ENCODE measurements at regions not wholly inside any gene's neighbourhood (a gene's known extent, or its start where the extent isn't known, plus 50 kb on each side); places are given as distances from the start of the nearest gene placed in this dataset.
"Not testable (repeated sequence)": the region's sequence is repeated elsewhere in the genome, so short reads cannot be mapped to it uniquely, and the experiment has no call there.

- DNase-seq, result no peak
These were observed 228.0 kb upstream of the SLCO3A1 start for GRCh38 chr15:91625506-91625905.

DNA sequence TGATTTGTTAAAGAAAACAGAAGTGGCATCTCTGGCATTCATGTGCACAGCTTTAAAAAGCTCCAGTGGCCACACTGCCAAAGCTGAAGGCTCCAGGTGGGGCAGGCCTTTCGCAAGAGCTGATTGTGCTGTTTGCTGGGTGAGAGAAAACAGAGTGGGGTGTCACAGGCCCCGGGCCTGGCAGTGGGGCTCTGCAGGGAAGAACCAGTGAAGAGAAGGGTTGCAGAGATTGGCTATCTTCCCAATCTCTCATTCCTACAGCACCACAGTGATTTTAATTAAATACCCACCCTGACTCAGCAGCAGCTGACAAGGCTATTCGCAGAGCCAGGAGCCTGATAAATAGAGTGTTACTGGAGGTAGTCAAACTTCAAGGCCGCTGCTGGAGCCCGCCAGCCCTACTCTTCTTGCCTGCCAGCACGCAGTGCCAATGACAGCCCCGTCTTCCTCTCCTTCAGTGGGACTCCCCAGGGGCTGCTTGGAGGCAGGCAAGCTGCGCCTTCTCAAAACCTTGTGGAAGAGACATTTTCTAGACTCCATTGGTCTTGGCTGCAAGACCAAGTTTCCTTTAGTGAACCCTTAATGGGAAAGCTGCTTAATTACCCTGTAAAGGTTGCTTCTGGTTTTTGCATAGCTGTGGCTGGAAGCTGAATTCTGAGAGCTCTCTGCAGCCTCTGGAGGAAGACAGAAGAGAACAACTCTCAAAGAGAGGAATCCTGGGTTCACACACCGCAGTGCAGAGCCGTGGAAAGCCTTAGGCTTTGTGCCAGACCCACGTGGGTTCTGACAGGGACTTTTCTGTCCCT is 225.8 kb upstream of the SLCO3A1 start:
- no peak for DNase-seq

DNA sequence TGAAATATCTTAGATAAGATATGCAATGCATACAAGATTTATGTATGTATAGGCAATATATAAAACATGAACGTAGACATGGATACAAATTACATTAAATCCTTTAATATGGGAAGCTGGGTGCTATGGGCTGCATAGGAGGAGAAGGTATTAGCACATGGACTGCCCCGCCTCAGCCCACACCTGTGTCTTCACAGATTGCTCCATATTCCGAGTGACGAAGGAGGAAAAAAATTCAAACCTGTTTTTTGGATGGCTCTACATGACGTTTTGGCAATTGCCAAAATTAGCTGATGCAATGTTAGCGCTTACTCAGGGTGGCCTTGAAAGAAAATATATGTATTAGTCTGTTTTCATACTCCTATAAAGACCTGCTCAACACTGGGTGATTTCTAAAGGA is 223.4 kb upstream of the SLCO3A1 start:
- no peak for DNase-seq

GRCh38 chr15:91632176-91632575 is 221.3 kb upstream of the SLCO3A1 start:
- DNase-seq, result no peak

DNA sequence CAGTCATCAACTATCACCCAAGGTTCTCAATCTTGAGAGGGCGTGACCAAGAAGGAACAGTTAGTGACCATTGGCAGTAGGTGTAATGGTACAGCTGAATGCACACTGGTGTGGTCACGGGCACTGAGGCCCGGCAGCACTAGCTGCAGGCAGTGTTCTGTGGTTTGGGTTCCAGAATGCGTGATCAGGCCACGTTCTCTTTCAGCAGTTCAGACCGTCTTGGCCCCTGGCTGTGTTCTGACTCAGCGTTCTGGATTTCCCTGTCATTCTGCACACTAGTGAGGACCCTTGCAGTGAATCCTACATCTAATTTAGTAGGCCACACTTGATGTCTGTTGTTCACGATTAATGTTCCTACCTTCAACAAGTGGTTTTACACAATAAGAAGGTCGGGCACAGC is 220.5 kb upstream of the SLCO3A1 start:
- no peak for DNase-seq

- DNase-seq, result no peak
These were observed 219.3 kb upstream of the SLCO3A1 start for GRCh38 chr15:91634179-91634578.

DNA sequence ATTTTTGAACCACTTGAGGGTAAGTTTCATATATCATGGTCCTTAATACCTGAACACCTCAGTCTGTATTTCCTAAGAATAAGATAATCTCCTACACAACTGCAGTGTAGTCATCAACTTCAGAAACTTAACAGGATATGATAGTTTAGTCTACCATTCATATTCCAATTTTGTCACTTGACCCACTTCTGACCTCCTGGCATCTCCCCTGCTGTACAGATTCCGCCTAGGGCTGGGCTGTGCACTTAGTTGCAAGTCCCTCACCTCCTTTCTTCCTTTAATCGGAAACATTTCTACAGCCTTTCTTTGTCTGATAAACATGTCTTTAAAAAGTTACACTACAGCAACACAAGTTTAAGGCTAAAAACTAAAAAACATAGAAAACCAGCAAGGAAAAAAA is 218.4 kb upstream of the SLCO3A1 start:
- no peak for DNase-seq

- no peak for DNase-seq
These were observed 217.9 kb upstream of the SLCO3A1 start for GRCh38 chr15:91635641-91636040.

DNA sequence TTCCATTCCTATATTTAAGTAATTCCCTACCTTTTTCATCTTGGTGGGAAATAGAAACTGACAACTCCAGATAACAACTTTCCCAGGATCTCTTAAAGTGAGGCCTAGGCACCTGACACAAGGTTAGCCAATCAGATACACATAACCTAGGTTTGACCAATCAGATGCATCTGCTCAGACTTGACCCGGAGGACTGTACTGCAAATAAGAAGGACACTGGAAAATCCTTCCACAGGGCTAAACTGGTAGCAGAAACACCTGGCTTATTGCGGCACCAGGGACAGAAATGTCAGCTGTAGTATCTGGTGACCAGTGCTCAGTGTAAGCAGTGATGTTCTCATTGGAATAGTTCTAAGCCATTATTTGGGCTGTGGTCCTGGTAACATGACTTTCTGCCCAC is 204.5 kb upstream of the SLCO3A1 start:
- DNase-seq, result no peak

DNA sequence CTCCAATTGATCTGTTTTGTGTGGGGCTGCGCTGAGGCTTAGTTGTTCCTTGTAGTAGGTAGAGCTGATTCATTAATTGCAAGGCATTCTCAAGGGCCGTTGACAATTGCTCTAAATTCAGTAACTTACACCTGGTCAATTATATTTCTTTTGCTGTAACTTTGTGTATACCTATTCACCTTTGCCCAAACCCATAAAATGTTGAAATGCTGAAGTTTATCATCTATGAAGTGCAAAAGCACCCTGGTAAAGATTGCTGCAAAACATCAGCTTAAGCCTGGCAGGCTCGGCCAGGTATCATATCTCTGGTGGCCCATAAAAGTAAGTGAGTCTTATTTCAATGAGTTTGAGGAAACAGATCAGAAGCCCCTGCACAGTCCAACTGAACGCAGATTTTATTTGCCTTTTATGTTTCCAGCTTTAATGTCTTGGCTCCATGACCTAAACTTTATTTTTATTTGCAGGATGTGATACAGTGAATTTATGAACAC is 203.6 kb upstream of the SLCO3A1 start:
- no peak for DNase-seq

DNA sequence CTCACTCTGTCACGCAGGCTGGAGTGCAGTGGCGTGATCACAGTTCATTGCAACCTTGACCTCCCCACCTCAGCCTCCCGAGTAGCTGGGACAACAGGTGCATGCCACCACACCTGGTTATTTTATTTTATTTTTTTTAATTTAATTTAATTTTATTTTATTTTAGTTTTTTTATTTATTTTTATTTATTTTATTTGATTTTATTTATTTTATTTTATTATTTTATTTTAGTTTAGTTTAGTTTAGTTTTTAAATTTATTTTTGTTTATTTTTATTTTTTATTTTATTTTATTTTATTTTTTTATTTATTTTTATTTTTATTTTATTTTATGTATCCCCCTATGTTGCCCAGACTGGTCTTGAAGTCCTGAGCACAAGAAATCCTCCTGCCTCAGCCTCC is 202.3 kb upstream of the SLCO3A1 start:
- DNase-seq, result no peak

DNA sequence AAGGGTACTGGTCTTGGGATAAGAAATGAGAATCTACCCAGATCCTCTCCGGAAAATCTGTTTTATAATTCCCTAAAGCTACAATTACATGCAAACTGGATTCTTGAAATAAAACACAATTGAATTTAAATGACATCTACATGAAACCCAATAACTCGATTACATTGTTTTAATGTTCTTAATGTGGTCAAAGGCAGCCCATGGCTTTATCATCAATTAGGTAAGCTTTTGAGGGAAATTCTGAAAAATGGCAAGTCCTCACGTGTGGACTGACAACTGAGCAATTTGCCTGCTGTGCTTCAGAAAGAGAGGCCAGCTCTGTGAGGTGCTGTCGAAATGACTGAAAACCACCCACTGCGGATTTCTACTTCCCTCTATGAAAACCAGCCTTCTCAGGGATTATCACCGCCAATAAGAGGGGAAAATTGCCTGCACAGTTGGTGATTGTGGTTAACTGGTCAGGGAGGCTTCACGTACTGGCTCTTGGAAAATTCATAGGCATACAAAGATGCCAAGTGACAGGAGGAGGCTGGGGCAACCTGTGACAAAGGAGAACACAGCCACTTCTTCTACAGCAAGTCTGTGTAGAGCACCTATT is 200.8 kb upstream of the SLCO3A1 start:
- DNase-seq, result no peak

DNA sequence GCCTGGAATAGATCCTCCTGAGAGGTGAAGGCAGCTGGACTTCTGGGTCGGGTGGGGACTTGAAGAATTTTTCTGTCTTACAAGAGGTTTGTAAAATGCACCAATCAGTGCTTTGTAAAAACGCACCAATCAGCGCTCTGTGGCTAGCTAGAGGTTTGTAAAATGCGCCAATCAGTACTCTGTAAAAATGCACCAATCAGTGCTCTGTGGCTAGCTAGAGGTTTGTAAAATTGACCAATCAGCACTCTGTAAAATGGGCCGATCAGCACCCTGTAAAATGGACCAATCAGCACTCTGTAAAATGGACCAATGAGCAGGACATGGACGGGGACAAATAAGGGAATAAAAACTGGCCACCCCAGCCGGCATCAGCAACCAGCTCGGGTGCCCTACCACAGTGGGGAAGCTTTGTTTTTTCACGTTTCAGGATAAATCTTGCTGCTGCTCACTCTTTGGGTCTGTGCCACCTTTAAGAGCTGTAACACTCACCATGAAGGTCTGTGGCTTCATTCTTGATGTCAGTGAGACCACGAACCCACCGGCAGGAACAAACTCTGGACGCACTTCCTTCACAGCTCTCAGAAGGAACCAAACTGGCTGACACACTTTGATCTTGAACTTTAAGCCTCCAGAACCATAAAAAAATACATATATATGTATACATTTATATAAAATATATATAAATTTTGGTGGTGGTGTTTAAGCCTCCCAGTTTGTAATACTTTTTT is 197.8 kb upstream of the SLCO3A1 start:
- not testable (repeated sequence) for DNase-seq

- DNase-seq, result no peak
These were observed 193.3 kb upstream of the SLCO3A1 start for GRCh38 chr15:91660174-91660649.

- DNase-seq, result no peak
These were observed 189.2 kb upstream of the SLCO3A1 start for GRCh38 chr15:91664224-91664836.

DNA sequence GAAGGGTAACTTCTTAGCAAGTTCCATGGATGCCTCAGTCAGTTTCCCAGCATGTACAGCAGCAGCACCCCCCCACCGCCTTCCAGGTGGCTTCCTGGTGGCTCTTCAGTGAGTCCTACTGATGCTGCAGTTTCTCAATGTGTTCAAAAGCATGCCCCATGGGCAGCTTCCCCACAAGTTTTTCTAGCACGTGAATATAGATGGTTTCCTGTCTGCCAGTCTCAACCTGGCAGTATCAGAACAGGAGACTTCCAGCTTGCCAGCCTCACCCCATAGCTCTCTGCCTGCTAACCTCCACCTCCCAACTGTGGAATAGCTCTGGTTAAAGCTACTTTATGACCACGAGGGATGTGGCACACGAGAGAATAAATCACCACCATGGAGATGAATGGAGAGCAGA is 188.3 kb upstream of the SLCO3A1 start:
- no peak for DNase-seq

DNA sequence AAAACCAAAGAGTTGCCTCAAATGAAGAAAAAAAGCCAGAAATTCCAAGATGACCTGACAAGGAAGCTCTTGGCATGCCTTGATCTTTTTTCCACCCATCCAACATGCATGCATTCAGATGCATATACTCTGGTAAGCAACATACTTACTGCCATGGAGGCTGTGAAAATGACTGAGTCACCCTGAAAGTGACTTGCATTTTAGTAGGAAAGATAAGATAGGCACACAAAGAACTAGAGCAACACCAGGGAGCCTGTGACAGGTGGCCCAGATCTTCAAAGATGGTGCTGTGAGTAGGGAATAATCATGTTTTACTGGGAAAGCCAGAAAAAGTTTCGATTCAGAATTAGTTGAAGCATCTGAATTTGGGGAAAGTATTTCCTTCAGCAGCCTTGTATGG is 185.1 kb upstream of the SLCO3A1 start:
- DNase-seq, result no peak

- DNase-seq, result no peak
These were observed 183.4 kb upstream of the SLCO3A1 start for GRCh38 chr15:91670108-91670507.

DNA sequence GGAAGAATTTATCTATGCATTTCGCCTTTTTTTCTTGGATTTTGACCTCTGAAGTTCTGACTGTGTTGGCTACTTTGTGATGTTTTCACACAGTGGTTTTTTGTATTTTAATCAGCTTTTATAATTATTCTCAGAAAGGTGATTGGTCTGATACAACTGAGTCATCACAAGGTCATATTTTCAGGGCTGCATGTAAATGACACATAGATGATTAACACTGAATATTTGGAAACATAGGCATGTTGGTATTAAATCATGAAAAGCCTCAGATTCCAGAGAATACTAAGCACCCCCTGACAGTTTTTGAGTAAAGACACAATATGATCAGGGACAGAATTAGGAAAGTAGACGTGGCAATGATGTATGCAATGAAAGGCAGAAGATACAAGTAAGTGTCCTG is 175.5 kb upstream of the SLCO3A1 start:
- DNase-seq, result no peak

DNA sequence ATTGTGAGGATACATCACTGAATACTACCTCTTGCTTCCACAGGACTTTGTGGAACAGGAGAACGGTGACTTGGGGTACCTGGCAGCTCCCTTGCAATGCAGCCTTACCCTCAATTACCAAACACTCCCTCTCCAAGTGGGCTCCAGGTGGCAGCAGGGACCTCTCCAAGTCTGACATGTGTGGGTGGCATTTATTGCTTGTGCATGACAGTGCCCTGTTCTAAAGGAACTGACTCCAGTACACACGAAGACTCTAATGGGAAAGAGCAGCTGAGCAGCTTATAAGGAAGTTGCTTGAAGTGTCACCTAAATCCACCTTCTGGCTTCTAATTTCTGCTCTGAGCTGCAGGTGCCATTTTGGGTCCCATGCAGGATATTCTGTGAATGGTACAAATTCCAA is 174.1 kb upstream of the SLCO3A1 start:
- DNase-seq, result no peak

- DNase-seq, result no peak
These were observed 168.1 kb upstream of the SLCO3A1 start for GRCh38 chr15:91685436-91685835.

- no peak for DNase-seq
These were observed 164.7 kb upstream of the SLCO3A1 start for GRCh38 chr15:91688811-91689210.

- no peak for DNase-seq
These were observed 164.1 kb upstream of the SLCO3A1 start for GRCh38 chr15:91689377-91689776.

All from stimulated activated CD4-positive, alpha-beta T cell treated with anti-CD3 and anti-CD28 coated beads, Interleukin-2, amount 100 ng/mL, for 24 hours (primary cell).